Fibroblast of lung (primary cell): ENCODE measurements at regions not wholly inside any gene's neighbourhood (a gene's known extent, or its start where the extent isn't known, plus 50 kb on each side); places are given as distances from the start of the nearest gene placed in this dataset.

Source experiments
- DNase-seq, 2 donors: peaks; one replicate each; pipeline versions ENCODE4 v3.0.0 to v3.0.0-alpha.2; 2010; ENCODE audit warnings: low read depth in 2 of 2
- H2AFZ ChIP-seq: 2 replicates; pipeline ENCODE4 v1.5.1; 2012; ENCODE audit warnings: low read length, control low read depth, inconsistent platforms
- H3K27ac ChIP-seq: 2 replicates; pipeline ENCODE4 v1.5.1; 2011; ENCODE audit warnings: low read length, control low read depth; ENCODE audit not compliant: insufficient read depth
- H3K27me3 ChIP-seq: 2 replicates; pipeline ENCODE4 v1.5.1; 2011; ENCODE audit warnings: mild to moderate bottlenecking, low read length; ENCODE audit not compliant: control insufficient read depth, insufficient read depth
- H3K36me3 ChIP-seq: 2 replicates; pipeline ENCODE4 v1.5.1; 2011; ENCODE audit warnings: low read length; ENCODE audit not compliant: control insufficient read depth, insufficient read depth
- H3K4me1 ChIP-seq: 2 replicates; pipeline ENCODE4 v1.5.1; 2011; ENCODE audit warnings: low read length; ENCODE audit not compliant: control insufficient read depth, insufficient read depth; ENCODE audit errors: extremely low read depth
- H3K4me2 ChIP-seq: 2 replicates; pipeline ENCODE4 v1.5.1; 2011; ENCODE audit warnings: low read length, control low read depth; ENCODE audit not compliant: insufficient read depth; ENCODE audit errors: extremely low read depth
- H3K4me3 ChIP-seq, 4 experiments: fragments of 200-600 bp in 1 of 4; sonication (generic) in 1 of 4; replicated peaks in 1 of 4; 2 replicates each; pipeline ENCODE4 v1.5.1; 2011 to 2016; ENCODE audit warnings: low read length in 4 of 4, low read depth in 3 of 4, mild to moderate bottlenecking in 3 of 4, control low read depth in 2 of 4, inconsistent platforms in 1 of 4, mixed read lengths in 1 of 4; ENCODE audit not compliant: insufficient read depth in 1 of 4; ENCODE audit errors: control extremely low read depth in 1 of 4
- H3K79me2 ChIP-seq: 2 replicates; pipeline ENCODE4 v1.5.1; 2012; ENCODE audit warnings: mild to moderate bottlenecking, low read length, inconsistent platforms; ENCODE audit not compliant: control insufficient read depth, insufficient read depth
- H3K9ac ChIP-seq: 2 replicates; pipeline ENCODE4 v1.5.1; 2011; ENCODE audit warnings: mild to moderate bottlenecking, low read length, control low read depth; ENCODE audit not compliant: insufficient read depth
- H3K9me3 ChIP-seq: 2 replicates; pipeline ENCODE4 v1.5.1; 2012; ENCODE audit warnings: low read depth, low read length; ENCODE audit not compliant: control insufficient read depth, insufficient read depth
- H4K20me1 ChIP-seq: 2 replicates; pipeline ENCODE4 v1.5.1; 2011; ENCODE audit warnings: low read length; ENCODE audit not compliant: control insufficient read depth, insufficient read depth; ENCODE audit errors: extremely low read depth
- EZH2 ChIP-seq: IDR thresholded peaks from 2 replicates; pipeline ENCODE4 v1.5.1; 2012; ENCODE audit warnings: low read length, control low read depth, mild to moderate bottlenecking; ENCODE audit errors: missing control alignments
- TF ChIP-seq, protein P1 (sequence below), 2 donors: IDR thresholded peaks in 1 of 2; conservative IDR thresholded peaks in 1 of 2; 1 replicate in 1 of 2; 2 replicates in 1 of 2; pipeline ENCODE4 v1.5.1; 2011 to 2012; ENCODE audit warnings: low read length in 2 of 2, control low read depth in 1 of 2, inconsistent platforms in 1 of 2, low read depth in 1 of 2, mild to moderate bottlenecking in 1 of 2

DNA sequence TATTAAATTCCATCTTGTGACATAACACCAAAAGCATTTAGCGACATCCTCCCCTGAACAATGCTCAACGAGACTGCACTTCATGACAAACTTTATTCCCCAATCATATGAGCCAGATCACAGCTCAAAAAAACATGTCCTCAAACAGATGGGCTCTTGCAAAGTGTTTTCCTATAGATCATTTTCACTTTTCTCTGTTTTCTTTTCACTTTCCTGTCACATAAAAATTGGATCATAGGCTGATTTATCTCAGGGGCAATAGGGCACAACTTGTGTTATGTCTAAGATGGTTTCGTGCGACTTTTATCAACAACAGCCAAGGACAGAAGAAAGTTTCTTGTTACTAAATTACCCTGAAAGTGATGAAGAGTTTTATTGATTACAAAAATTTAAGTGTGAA lies 206.1 kb downstream of the WDR11 start:
- DNase-seq: no peak
- Histone ChIP-seq H2AFZ (no peak overlapping the region), H3K27ac (no peak overlapping the region), H3K4me3 (no peak overlapping the region), H3K79me2 (no peaks in the 10 kb centered on the region), H3K36me3 (no peaks in the 10 kb centered on the region), H4K20me1 (no peaks in the 10 kb centered on the region), H3K27me3 (no peaks in the 10 kb centered on the region), H3K9me3 (no peaks in the 10 kb centered on the region), H3K4me2 (no peak overlapping the region), H3K4me1 (no peaks in the 10 kb centered on the region), H3K9ac (no peak overlapping the region)
- TF ChIP-seq, protein P1, sequence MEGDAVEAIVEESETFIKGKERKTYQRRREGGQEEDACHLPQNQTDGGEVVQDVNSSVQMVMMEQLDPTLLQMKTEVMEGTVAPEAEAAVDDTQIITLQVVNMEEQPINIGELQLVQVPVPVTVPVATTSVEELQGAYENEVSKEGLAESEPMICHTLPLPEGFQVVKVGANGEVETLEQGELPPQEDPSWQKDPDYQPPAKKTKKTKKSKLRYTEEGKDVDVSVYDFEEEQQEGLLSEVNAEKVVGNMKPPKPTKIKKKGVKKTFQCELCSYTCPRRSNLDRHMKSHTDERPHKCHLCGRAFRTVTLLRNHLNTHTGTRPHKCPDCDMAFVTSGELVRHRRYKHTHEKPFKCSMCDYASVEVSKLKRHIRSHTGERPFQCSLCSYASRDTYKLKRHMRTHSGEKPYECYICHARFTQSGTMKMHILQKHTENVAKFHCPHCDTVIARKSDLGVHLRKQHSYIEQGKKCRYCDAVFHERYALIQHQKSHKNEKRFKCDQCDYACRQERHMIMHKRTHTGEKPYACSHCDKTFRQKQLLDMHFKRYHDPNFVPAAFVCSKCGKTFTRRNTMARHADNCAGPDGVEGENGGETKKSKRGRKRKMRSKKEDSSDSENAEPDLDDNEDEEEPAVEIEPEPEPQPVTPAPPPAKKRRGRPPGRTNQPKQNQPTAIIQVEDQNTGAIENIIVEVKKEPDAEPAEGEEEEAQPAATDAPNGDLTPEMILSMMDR (conservative IDR thresholded peaks at IDR 0.05 in 1 of 2, IDR thresholded peaks at IDR 0.05 in 1 of 2; ENCODE audit: low read depth in 1 of 2, low read length in 2 of 2): no peak
- TF ChIP-seq EZH2: no peak

DNA sequence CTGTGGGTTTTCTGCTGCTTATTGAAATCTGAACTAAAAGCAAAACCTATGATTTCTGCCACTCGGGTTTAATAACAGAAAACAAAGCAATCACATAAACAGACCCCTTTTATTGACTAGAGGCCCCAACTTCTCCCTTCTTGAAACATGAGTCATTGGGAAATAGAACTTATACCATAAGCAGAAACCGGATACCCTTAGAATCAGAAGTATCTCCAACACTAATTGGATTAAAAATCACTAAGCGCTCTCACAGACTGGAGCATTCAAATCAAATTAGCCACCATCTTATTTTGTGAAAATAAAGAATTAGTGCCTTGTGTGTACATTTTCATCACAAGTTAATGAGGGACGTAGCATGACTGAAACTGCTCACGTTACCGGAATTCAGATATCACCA lies 206.9 kb downstream of the WDR11 start:
- Histone ChIP-seq H2AFZ (no peak overlapping the region), H3K9me3 (no peaks in the 10 kb centered on the region), H3K4me2 (no peak overlapping the region), H3K4me3 (no peak overlapping the region), H3K79me2 (no peaks in the 10 kb centered on the region), H3K4me1 (no peaks in the 10 kb centered on the region), H3K27ac (no peak overlapping the region), H4K20me1 (no peaks in the 10 kb centered on the region), H3K9ac (no peak overlapping the region), H3K27me3 (no peaks in the 10 kb centered on the region), H3K36me3 (no peaks in the 10 kb centered on the region)
- DNase-seq: no peak
- TF ChIP-seq, protein P1 (conservative IDR thresholded peaks at IDR 0.05 in 1 of 2, IDR thresholded peaks at IDR 0.05 in 1 of 2; ENCODE audit: low read depth in 1 of 2, low read length in 2 of 2): no peak
- no peak for TF ChIP-seq EZH2

DNA sequence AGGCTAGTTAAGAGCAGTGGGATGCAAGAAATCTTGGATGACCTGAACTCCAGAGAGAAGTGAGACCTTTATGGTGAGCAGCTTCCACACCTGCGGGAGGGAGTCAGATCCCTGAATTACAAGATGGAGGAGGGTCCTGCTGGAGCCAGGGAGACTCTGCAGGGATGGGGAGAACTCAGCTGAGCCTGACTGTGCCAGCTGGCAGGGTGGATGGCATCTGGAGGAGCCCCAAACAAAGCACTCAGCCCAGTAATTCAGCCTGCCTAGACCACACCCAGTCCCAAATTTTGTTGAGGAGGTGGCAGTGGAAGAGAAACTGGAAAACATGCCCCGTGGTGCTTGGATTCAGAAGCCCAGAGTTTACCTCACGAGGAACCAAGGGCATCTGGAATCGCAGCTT lies 208.2 kb downstream of the WDR11 start:
- no peaks in the 10 kb centered on the region for H3K4me1 ChIP-seq
- H3K9ac ChIP-seq: no peak overlapping the region
- H3K4me2 ChIP-seq: no peak overlapping the region
- no peaks in the 10 kb centered on the region for H3K9me3 ChIP-seq
- TF ChIP-seq, protein P1 (conservative IDR thresholded peaks at IDR 0.05 in 1 of 2, IDR thresholded peaks at IDR 0.05 in 1 of 2; ENCODE audit: low read depth in 1 of 2, low read length in 2 of 2): no peak
- no peak for TF ChIP-seq EZH2
- H4K20me1 ChIP-seq: no peaks in the 10 kb centered on the region
- H2AFZ ChIP-seq: no peak overlapping the region
- H3K4me3 ChIP-seq: no peak overlapping the region
- H3K27ac ChIP-seq: no peak overlapping the region
- no peak for DNase-seq
- H3K36me3 ChIP-seq: no peaks in the 10 kb centered on the region
- no peaks in the 10 kb centered on the region for H3K79me2 ChIP-seq
- H3K27me3 ChIP-seq: no peaks in the 10 kb centered on the region
